Renal pelvis (tissue), 1 donor: ENCODE measurements at regions not wholly inside any gene's neighbourhood (a gene's known extent, or its start where the extent isn't known, plus 50 kb on each side); places are given as distances from the start of the nearest gene placed in this dataset.
A peak's percentile ranks its signal among the peaks of the same experiment; 100 is the strongest.

ENCODE experiments used
- DNase-seq: peaks from one replicate; pipeline ENCODE4 v3.0.0-alpha.2; 2013

- no peak for DNase-seq
These were observed 643.8 kb downstream of the SORCS1 start for GRCh38 chr10:106520698-106521097.

GRCh38 chr10:106519376-106520030 lies 645.0 kb downstream of the SORCS1 start:
- DNase-seq: no peak

GRCh38 chr10:106515206-106515790 lies 649.2 kb downstream of the SORCS1 start:
- DNase-seq: peak; percentile 17

GRCh38 chr10:106513352-106513771 lies 651.1 kb downstream of the SORCS1 start:
- no peak for DNase-seq

- no peak for DNase-seq
These were observed 652.6 kb downstream of the SORCS1 start for GRCh38 chr10:106511917-106512316.

GRCh38 chr10:106508950-106509349 lies 655.6 kb downstream of the SORCS1 start:
- no peak for DNase-seq

- DNase-seq: no peak
These were observed 657.8 kb downstream of the SORCS1 start for GRCh38 chr10:106506526-106507283.

GRCh38 chr10:106504536-106504935 lies 660.0 kb downstream of the SORCS1 start:
- no peak for DNase-seq

GRCh38 chr10:106502641-106503040 lies 661.9 kb downstream of the SORCS1 start:
- DNase-seq: no peak

- DNase-seq: no peak
These were observed 663.5 kb downstream of the SORCS1 start for GRCh38 chr10:106500925-106501525.

- DNase-seq: no peak
These were observed 664.2 kb downstream of the SORCS1 start for GRCh38 chr10:106500041-106500924.

GRCh38 chr10:106499448-106499847 lies 665.1 kb downstream of the SORCS1 start:
- DNase-seq: no peak

GRCh38 chr10:106498675-106499074 lies 665.8 kb downstream of the SORCS1 start:
- DNase-seq: no peak

- no peak for DNase-seq
These were observed 668.6 kb downstream of the SORCS1 start for GRCh38 chr10:106495931-106496330.

- DNase-seq: no peak
These were observed 670.8 kb downstream of the SORCS1 start for GRCh38 chr10:106493751-106494150.

GRCh38 chr10:106493226-106493625 lies 671.3 kb downstream of the SORCS1 start:
- no peak for DNase-seq

- DNase-seq: no peak
These were observed 676.8 kb downstream of the SORCS1 start for GRCh38 chr10:106487726-106488125.

- no peak for DNase-seq
These were observed 682.8 kb downstream of the SORCS1 start for GRCh38 chr10:106481598-106482275.

GRCh38 chr10:106479636-106480035 lies 684.9 kb downstream of the SORCS1 start:
- no peak for DNase-seq

- DNase-seq: no peak
These were observed 689.6 kb downstream of the SORCS1 start for GRCh38 chr10:106474876-106475275.

GRCh38 chr10:106473129-106473685 lies 691.3 kb downstream of the SORCS1 start:
- no peak for DNase-seq
